Adrenal gland (tissue), 9 donors: ENCODE measurements at regions not wholly inside any gene's neighbourhood (a gene's known extent, or its start where the extent isn't known, plus 50 kb on each side); places are given as distances from the start of the nearest gene placed in this dataset.

ENCODE experiments used
- DNase-seq, 7 donors: peaks; one replicate each; pipeline ENCODE4 v3.0.0-alpha.2; 2019 to 2020
- H3K27ac ChIP-seq, 5 donors: fragments of 200-600 bp; sonication (generic) in 4 of 5; 1 replicate in 3 of 5; 2 replicates in 2 of 5; pipeline versions ENCODE4 v1.5.1 to v1.8.0; 2016 to 2020; ENCODE audit warnings: mild to moderate bottlenecking in 1 of 5
- H3K27me3 ChIP-seq: fragments of 200-600 bp; 2 replicates; pipeline ENCODE4 v1.8.0; 2021
- H3K36me3 ChIP-seq, 2 donors: fragments of 200-600 bp; replicated peaks in 1 of 2; 1 replicate in 1 of 2; 2 replicates in 1 of 2; pipeline versions ENCODE4 v1.5.1 to v1.8.0; 2018 to 2022
- H3K4me1 ChIP-seq, 2 donors: fragments of 200-600 bp; replicated peaks in 1 of 2; 1 replicate in 1 of 2; 2 replicates in 1 of 2; pipeline versions ENCODE4 v1.5.1 to v1.8.0; 2018 to 2021
- H3K4me3 ChIP-seq, 4 donors: fragments of 200-600 bp; sonication (generic) in 3 of 4; one replicate each; pipeline ENCODE4 v1.5.1; 2016 to 2018
- H3K9me3 ChIP-seq, 3 donors: fragments of 200-600 bp; sonication (generic) in 1 of 3; replicated peaks in 1 of 3; 1 replicate in 2 of 3; 2 replicates in 1 of 3; pipeline versions ENCODE4 v1.5.1 to v1.8.0; 2016 to 2021
- POLR2A ChIP-seq, 2 donors: fragments of 450-650 bp; IDR thresholded peaks; one replicate each; pipeline ENCODE4 v1.6.1; 2017; ENCODE audit warnings: antibody characterized with exemption in 2 of 2, mild to moderate bottlenecking in 2 of 2, moderate library complexity in 1 of 2
- WGBS, 4 donors: extraction: QIAGEN DNeasy Blood & Tissue Kit in 2 of 4; methylation state at CpG; one replicate each; pipeline versions ENCODE4 v1.1.5 to v1.1.7; 2013 to 2017; 5-methylcytosine and 5-hydroxymethylcytosine counted together
- intact Hi-C, 2 donors: fragments of 100-400 bp; cut with DNase I; formaldehyde crosslinking; loops; one replicate each; pipeline versions ENCODE4 v1.14.1 to v1.15.0; 2022 to 2023
- TF ChIP-seq, protein P1 (sequence below), 6 experiments: fragments of 450-650 bp in 4 of 6; fragments of 200-600 bp in 2 of 6; sonication (generic) in 1 of 6; IDR thresholded peaks; 1 replicate in 5 of 6; 2 replicates in 1 of 6; pipeline versions ENCODE4 v1.5.1 to v1.8.0; 2016 to 2021; ENCODE audit warnings: antibody characterized with exemption in 6 of 6, mild to moderate bottlenecking in 2 of 6, moderate library complexity in 1 of 6
- donor health status: healthy with polysubstance abuse.
- donor health status: Bipolar disorder and iron deficiency.
- donor health status: DM: yes; HTN: yes; CAD: no.
- donor health status: DM: no; HTN: no; CAD: no.
- donor health status: DM: no; HTN: no; CAD: no.

DNA sequence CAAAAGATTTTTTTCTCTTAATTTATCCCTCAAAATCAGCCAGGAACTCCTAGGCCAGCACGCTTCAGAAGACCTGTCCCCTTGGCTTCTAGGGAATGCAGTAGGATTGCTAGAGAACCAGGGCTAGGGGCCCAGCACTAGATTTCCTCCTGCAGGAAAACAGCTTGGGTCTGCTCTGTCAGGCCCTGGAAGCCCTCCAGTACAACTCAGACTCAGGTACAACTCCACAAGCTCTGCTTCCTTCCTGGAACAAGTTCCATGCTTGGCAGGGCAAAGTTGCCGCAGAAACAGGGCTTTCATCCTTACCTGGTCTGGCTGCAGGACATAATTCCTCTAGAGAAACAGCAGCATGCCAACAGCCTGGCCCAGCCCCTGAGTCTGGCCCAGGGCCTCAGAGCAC is 96.1 kb upstream of the CTNNB1 start:
- DNase-seq, result no peak
- intact Hi-C loops, result no loop called here
- WGBS, 4 donors, result 87 to 95% (median 92%) methylated on average over 2 of the region's 2 CpGs
- Histone ChIP-seq H3K9me3 (no peaks in the 10 kb centered on the region), H3K4me3 (no peak overlapping the region), H3K27me3 (no peaks in the 10 kb centered on the region), H3K4me1 (no peaks in the 10 kb centered on the region), H3K27ac (no peak overlapping the region), H3K36me3 (no peaks in the 10 kb centered on the region)
- no peak for TF ChIP-seq POLR2A (IDR thresholded peaks at IDR 0.05)
- TF ChIP-seq, protein P1, sequence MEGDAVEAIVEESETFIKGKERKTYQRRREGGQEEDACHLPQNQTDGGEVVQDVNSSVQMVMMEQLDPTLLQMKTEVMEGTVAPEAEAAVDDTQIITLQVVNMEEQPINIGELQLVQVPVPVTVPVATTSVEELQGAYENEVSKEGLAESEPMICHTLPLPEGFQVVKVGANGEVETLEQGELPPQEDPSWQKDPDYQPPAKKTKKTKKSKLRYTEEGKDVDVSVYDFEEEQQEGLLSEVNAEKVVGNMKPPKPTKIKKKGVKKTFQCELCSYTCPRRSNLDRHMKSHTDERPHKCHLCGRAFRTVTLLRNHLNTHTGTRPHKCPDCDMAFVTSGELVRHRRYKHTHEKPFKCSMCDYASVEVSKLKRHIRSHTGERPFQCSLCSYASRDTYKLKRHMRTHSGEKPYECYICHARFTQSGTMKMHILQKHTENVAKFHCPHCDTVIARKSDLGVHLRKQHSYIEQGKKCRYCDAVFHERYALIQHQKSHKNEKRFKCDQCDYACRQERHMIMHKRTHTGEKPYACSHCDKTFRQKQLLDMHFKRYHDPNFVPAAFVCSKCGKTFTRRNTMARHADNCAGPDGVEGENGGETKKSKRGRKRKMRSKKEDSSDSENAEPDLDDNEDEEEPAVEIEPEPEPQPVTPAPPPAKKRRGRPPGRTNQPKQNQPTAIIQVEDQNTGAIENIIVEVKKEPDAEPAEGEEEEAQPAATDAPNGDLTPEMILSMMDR (IDR thresholded peaks at IDR 0.05), result no peak

DNA sequence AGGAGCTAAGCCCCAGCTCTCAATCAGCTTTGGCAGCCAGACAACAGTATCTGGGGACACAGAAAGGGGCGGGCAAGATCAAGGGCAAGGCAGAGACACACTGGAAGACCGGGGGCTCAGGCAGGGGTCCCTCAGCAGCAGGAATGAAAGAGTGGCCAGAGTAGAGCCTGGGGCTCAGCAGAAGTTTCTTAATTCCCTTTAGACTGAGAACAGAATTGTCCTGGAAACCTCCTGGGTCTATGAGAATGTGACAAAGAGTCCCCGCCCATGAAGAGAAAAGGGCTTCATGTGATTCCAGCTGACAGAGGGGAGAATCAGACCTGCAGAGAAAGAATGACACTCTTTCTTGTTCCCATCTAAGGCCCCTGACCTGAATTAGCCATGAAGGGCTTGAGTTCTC is 95.2 kb upstream of the CTNNB1 start:
- no peak for DNase-seq
- TF ChIP-seq, protein P1 (IDR thresholded peaks at IDR 0.05), result no peak
- TF ChIP-seq POLR2A (IDR thresholded peaks at IDR 0.05), result no peak
- no peaks in the 10 kb centered on the region for H3K9me3 ChIP-seq
- H3K4me1 ChIP-seq, result no peaks in the 10 kb centered on the region
- WGBS, 4 donors, result 65 to 88% (median 85%) methylated on average over 3 of the region's 3 CpGs
- no peak overlapping the region for H3K4me3 ChIP-seq
- no peaks in the 10 kb centered on the region for H3K27me3 ChIP-seq
- intact Hi-C loops, result no loop called here
- no peak overlapping the region for H3K27ac ChIP-seq
- no peaks in the 10 kb centered on the region for H3K36me3 ChIP-seq

DNA sequence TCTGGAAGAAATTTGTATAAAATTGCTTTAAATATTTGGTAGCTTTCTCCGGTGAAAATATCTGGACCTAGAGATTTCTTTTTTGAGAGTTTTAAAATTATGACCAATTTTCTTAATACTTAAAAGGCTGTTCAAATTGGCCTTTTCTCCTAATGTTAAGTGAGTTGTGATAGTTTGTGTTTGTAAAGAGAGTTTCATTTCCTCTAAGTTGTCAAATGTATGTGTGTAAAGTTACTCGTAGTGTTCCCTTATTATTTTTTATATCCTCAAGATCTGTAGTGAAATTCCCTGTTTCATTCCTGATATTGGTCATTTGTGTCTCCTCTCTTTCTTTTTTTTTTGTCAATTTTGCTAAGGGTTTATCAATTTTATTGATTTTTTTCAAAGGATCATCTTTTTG is 92.6 kb upstream of the CTNNB1 start:
- Histone ChIP-seq H3K4me1 (no peaks in the 10 kb centered on the region), H3K27me3 (no peaks in the 10 kb centered on the region), H3K27ac (no peak overlapping the region), H3K36me3 (no peaks in the 10 kb centered on the region), H3K4me3 (no peak overlapping the region), H3K9me3 (no peaks in the 10 kb centered on the region)
- no peak for DNase-seq
- TF ChIP-seq, protein P1 (IDR thresholded peaks at IDR 0.05), result no peak
- no peak for TF ChIP-seq POLR2A (IDR thresholded peaks at IDR 0.05)
- intact Hi-C loops, result no loop called here
- WGBS, 4 donors, result 84 to 95% (median 89%) methylated on average over 2 of the region's 2 CpGs

DNA sequence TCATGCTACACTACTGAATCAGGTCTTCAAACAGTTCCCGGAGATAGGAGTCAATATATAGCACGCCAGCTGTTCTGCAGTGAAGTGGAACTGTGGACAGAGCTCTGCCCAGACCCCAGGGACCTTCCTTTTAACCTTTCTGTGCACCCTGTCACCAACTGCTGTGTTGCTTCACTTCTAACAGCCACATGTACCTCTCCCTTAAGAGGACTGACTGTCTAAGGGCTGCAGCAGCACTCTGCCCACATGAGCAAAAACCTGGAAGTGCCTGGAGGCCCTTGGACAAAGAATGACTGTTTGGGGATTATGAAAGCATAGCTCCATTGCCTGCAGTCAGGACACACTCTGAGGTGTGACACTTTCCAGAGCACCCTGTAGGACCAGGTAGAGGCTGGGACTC is 88.3 kb upstream of the CTNNB1 start:
- intact Hi-C loops, result no loop called here
- Histone ChIP-seq H3K9me3 (no peaks in the 10 kb centered on the region), H3K36me3 (no peaks in the 10 kb centered on the region), H3K27me3 (no peaks in the 10 kb centered on the region), H3K4me1 (no peaks in the 10 kb centered on the region), H3K4me3 (no peak overlapping the region), H3K27ac (no peak overlapping the region)
- no peak for DNase-seq
- 72 to 94% (median 89%) methylated on average over 2 of the region's 2 CpGs for WGBS, 4 donors
- TF ChIP-seq POLR2A (IDR thresholded peaks at IDR 0.05), result no peak
- TF ChIP-seq, protein P1 (IDR thresholded peaks at IDR 0.05), result no peak
